Subcutaneous abdominal adipose tissue (tissue), 5 donors: ENCODE measurements at regions not wholly inside any gene's neighbourhood (a gene's known extent, or its start where the extent isn't known, plus 50 kb on each side); places are given as distances from the start of the nearest gene placed in this dataset.

Experiments used
- H3K27ac ChIP-seq: one replicate; pipeline ENCODE4 v1.7.0; 2013; ENCODE audit warnings: low read depth, mild to moderate bottlenecking, inconsistent platforms, low read length, moderate library complexity
- H3K27me3 ChIP-seq, 5 donors: one replicate each; pipeline ENCODE4 v1.7.0; 2013; ENCODE audit warnings: low read length in 5 of 5, inconsistent platforms in 1 of 5; ENCODE audit not compliant: control insufficient read depth in 5 of 5, insufficient read depth in 4 of 5
- H3K36me3 ChIP-seq, 5 donors: one replicate each; pipeline ENCODE4 v1.7.0; 2013; ENCODE audit warnings: low read length in 5 of 5; ENCODE audit not compliant: control insufficient read depth in 5 of 5, insufficient read depth in 5 of 5
- H3K4me1 ChIP-seq, 5 donors: one replicate each; pipeline ENCODE4 v1.7.0; 2013; ENCODE audit warnings: low read length in 5 of 5, mild to moderate bottlenecking in 3 of 5, moderate library complexity in 1 of 5; ENCODE audit not compliant: control insufficient read depth in 5 of 5, insufficient read depth in 5 of 5
- H3K4me3 ChIP-seq, 5 donors: one replicate each; pipeline ENCODE4 v1.7.0; 2013; ENCODE audit warnings: low read length in 5 of 5, low read depth in 1 of 5
- H3K9ac ChIP-seq, 5 donors: one replicate each; pipeline ENCODE4 v1.7.0; 2013; ENCODE audit warnings: low read length in 5 of 5, mild to moderate bottlenecking in 4 of 5, moderate library complexity in 3 of 5
- H3K9me3 ChIP-seq, 5 donors: one replicate each; pipeline ENCODE4 v1.7.0; 2013; ENCODE audit warnings: low read length in 5 of 5; ENCODE audit not compliant: control insufficient read depth in 5 of 5
- donor health status: healthy.
- donor health status: healthy.
- donor health status: healthy.
- donor health status: healthy.
- donor health status: healthy.

DNA sequence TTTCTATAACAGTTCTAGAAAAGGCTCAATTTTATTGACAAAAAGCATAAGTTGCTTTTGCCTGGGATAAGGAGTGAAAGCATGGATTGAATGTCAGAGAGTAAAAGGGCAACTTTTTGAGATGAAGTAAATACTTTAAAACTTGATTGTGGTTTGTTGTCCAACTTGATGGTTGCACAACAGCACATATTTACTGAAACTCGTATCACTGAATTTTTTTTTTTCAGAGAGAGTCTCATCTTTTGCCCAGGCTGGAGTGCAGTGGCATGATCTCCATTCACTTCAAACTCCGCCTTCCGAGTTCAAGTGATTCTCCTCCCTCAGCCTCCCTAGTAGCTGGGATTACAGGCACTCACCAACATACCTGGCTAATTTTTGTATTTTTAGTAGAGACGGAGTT, 856.8 kb downstream of the SH3BGRL start:
- Histone ChIP-seq H3K36me3 (no peaks in the 10 kb centered on the region), H3K9me3 (peaks cover 0 to 3% (median 0%) of the 10 kb centered on the region in 5 donors), H3K27ac (no peak overlapping the region), H3K4me3 (no peak overlapping the region), H3K27me3 (peaks cover 5 to 8% (median 7%) of the 10 kb centered on the region in 5 donors), H3K4me1 (no peaks in the 10 kb centered on the region), H3K9ac (no peak overlapping the region)

DNA sequence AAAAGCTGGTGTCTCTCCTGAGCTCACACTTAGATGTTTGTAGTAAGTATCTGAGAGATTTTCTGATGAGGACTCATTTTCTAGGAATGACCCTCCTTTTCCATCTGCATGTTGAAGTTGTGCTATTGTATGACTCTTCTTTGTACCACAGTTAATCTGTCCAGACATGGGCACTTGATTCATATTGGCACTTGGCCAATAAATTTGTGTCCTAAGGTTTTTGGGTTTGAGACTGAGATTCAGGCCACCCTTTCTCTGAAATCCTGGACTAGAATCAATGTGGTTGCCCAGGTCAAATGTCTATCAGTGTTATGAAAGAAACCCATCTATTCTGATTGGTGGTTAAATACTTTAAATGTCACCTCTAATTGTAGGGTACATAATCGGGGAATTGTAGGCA, 869.0 kb downstream of the SH3BGRL start:
- no peak overlapping the region for H3K9ac ChIP-seq
- H3K9me3 ChIP-seq = no peaks in the 10 kb centered on the region
- H3K27me3 ChIP-seq = peaks cover 0 to 3% (median 0%) of the 10 kb centered on the region in 5 donors
- no peaks in the 10 kb centered on the region for H3K4me1 ChIP-seq
- H3K36me3 ChIP-seq = no peaks in the 10 kb centered on the region
- H3K4me3 ChIP-seq = no peak overlapping the region
- no peak overlapping the region for H3K27ac ChIP-seq

DNA sequence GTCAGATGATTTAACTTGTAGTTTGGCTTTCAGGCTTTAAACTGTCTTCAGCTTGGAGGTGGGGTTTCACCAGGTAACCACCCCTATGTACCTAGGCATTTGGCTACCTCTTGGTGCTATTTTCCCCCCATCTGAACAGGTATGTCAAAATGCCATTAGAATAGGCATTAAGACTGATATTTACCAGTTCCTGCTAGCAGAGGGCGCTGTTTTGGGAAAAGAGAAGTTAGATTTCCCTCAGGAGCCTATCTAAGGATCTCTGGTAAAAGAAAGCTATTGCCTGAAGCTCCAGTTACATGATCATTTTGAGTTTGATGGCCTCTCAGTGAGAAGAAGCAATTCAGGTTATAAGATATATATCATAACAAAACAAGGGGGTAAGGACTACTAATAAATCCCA, 879.1 kb downstream of the SH3BGRL start:
- Histone ChIP-seq H3K9ac (no peak overlapping the region), H3K27ac (no peak overlapping the region), H3K36me3 (no peaks in the 10 kb centered on the region), H3K27me3 (peaks cover 0 to 6% (median 0%) of the 10 kb centered on the region in 5 donors), H3K4me1 (no peaks in the 10 kb centered on the region), H3K9me3 (peaks cover 2 to 16% (median 9%) of the 10 kb centered on the region in 5 donors), H3K4me3 (no peak overlapping the region)

DNA sequence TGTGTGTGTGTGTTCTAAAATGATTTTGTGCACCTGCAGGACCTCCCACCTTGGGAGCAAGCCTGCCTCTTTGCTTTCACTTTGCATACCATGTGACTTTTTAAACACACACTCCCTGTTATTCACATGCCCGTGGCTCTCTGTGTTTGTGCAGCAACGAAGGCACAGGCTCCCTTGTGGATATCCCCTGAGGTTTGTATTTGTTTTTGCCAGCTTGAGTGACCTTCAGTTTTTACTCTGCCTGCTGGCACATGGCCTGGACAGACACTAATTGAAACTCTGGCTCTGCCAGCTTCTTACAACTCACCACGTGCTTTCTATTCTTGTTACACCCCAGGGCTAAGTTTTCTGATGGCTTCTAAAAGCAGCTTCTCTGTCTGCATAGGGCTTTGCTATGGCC, 885.8 kb downstream of the SH3BGRL start:
- Histone ChIP-seq H3K9ac (no peak overlapping the region), H3K9me3 (peaks cover 2 to 23% (median 10%) of the 10 kb centered on the region in 5 donors), H3K4me3 (no peak overlapping the region), H3K27ac (no peak overlapping the region), H3K4me1 (peaks cover 0 to 6% (median 2%) of the 10 kb centered on the region in 5 donors), H3K36me3 (no peaks in the 10 kb centered on the region), H3K27me3 (no peaks in the 10 kb centered on the region)

DNA sequence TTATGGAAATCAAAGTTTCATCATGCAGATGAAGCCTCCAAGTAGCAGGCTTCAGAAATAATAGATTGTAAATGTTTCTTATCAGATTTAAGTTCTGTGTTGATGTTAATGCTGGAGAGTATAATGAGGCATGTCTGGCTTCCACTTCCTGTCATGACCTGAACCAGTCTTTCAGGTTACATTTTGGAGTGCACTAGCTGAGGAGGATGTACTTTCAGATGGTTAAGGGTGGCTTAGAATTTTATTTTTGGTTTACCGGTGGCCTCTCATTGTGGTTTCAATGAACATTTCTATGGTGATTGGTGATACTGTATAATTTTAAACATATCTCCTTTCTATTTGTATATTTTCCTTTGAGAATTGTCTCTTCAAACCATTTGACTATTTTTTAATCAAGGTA, 890.4 kb downstream of the SH3BGRL start:
- Histone ChIP-seq H3K27me3 (no peaks in the 10 kb centered on the region), H3K9ac (no peak overlapping the region), H3K36me3 (no peaks in the 10 kb centered on the region), H3K9me3 (no peaks in the 10 kb centered on the region), H3K4me1 (peaks cover 0 to 6% (median 2%) of the 10 kb centered on the region in 5 donors), H3K27ac (no peak overlapping the region), H3K4me3 (no peak overlapping the region)

DNA sequence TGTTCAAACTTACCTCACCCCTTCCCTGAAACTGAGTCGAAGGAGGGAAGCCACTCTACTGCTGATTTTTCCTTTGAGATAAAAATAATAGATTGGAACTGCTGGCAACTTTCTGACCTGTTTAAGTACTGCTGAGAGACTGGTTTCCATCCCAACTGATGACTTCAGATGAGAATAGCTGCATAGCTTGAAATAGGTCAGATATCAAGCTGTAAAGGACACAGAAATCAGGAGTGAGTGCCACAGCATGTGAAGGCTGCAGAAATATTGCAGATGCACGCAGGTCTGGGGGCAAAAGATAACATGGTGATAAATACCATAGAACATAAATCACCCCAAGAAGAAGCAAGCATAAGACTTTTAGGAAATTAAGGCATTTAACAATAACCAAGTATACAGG, 923.2 kb downstream of the SH3BGRL start:
- H3K9me3 ChIP-seq = no peaks in the 10 kb centered on the region
- no peaks in the 10 kb centered on the region for H3K36me3 ChIP-seq
- no peak overlapping the region for H3K27ac ChIP-seq
- peaks cover 0 to 2% (median 0%) of the 10 kb centered on the region in 5 donors for H3K27me3 ChIP-seq
- H3K9ac ChIP-seq = no peak overlapping the region
- H3K4me3 ChIP-seq = no peak overlapping the region
- no peaks in the 10 kb centered on the region for H3K4me1 ChIP-seq

DNA sequence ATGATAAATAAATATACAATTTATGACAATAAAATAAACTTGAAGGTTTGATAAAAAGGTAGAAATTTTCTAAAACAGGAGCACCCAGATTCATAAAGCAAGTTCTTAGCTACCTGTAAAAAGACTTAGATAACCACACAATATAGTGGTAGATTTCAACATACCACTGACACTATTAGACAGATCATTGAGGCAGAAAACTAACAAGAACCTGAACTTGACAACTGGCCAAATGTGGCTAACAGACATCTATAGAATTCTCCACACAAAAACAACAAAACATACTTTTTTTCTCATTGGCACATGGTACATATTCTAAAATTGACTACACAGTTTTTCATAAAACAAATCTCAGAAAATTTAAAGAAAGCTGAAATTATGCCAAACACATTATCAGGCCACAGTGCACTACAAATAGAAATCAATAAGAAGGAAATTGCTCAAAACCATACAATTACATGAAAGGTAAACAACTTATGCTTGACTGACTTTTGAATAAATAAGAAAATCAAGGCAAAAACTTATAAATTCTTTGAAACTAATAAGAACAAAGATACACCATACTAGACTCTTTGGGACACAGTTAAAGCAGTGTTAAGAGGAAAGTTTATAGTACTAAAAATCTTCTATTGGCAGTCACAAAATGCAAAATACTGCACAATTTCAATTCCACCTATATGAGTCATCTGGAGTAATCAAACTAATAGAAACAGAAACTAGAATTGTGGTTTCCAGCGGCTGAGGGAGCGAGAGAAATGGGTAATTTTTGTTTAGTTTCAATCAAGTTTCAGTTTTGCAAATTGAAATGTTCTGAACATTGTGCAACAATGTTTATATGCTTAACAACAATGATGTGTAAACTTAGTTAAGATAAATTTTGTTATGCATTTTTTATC, 925.6 kb downstream of the SH3BGRL start:
- no peaks in the 10 kb centered on the region for H3K4me1 ChIP-seq
- H3K9me3 ChIP-seq = no peaks in the 10 kb centered on the region
- H3K36me3 ChIP-seq = no peaks in the 10 kb centered on the region
- H3K27ac ChIP-seq = no peak overlapping the region
- H3K9ac ChIP-seq = no peak overlapping the region
- H3K4me3 ChIP-seq = no peak overlapping the region
- H3K27me3 ChIP-seq = peaks cover 0 to 2% (median 0%) of the 10 kb centered on the region in 5 donors

DNA sequence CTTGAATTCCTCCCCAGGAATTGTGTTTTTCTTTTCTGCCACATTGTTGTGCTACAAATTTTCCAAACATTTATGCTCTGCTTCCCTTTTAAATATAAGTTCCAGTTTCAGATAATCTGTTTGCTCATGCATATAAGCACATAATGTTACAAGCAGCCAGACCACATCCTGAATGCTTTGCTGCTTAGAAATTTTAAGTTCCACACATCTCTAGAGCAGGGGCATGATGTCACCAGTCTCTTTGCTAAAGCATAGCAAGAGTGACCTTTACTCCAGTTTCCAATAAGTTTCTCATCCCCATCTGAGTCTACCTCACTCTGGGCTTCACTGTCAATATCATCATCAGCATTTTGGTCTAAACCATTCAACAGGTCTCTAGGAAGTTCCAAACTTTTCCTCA, 932.5 kb downstream of the SH3BGRL start:
- Histone ChIP-seq H3K9me3 (peaks cover 0 to 11% (median 9%) of the 10 kb centered on the region in 5 donors), H3K27me3 (peaks cover 0 to 2% (median 0%) of the 10 kb centered on the region in 5 donors), H3K36me3 (no peaks in the 10 kb centered on the region), H3K27ac (no peak overlapping the region), H3K4me1 (no peaks in the 10 kb centered on the region), H3K4me3 (no peak overlapping the region), H3K9ac (no peak overlapping the region)

DNA sequence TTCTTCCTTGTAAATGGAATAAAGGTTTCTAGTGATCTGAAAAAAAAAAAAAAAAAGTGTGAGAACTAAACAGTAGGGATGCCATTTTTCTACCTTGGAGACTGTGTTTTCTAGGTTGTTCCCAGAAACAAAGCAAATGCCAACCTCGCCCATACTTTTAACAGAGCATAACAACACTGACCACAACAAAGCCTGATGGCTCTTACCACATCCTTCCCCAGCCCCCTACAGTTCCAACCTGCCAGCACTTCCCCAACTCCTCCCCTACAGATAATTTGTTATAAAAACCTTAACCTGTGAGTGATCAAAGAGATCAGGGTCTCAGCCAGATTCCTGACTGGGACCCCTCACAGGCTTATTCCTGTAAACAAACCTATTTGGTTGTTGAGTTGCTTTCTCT, 940.0 kb downstream of the SH3BGRL start:
- Histone ChIP-seq H3K27me3 (peaks cover 0 to 8% (median 3%) of the 10 kb centered on the region in 5 donors), H3K36me3 (no peaks in the 10 kb centered on the region), H3K9ac (no peak overlapping the region), H3K4me3 (no peak overlapping the region), H3K9me3 (no peaks in the 10 kb centered on the region), H3K4me1 (no peaks in the 10 kb centered on the region), H3K27ac (no peak overlapping the region)

DNA sequence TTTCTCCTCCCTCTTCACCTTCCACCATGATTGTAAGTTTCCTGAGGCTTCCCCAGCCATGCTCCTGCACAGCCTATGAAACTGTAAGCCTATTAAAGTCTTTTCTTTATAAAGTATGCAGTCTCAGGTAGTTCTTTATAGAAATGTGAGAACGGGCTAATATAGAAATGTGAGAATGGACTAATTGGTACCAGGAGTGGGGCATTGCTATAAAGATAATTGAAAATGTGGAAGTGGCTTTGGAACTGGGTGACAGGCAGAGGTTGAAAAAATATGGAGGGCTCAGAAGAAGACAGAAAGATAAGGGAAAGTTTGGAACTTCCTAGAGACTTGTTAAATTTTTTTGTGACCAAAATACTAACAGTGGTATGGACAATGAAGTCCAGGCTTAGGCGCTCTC, 959.3 kb downstream of the SH3BGRL start:
- no peak overlapping the region for H3K27ac ChIP-seq
- no peak overlapping the region for H3K4me3 ChIP-seq
- peaks cover 0 to 14% (median 6%) of the 10 kb centered on the region in 5 donors for H3K9me3 ChIP-seq
- H3K36me3 ChIP-seq = no peaks in the 10 kb centered on the region
- H3K9ac ChIP-seq = no peak overlapping the region
- no peaks in the 10 kb centered on the region for H3K4me1 ChIP-seq
- H3K27me3 ChIP-seq = peaks cover 0 to 12% (median 8%) of the 10 kb centered on the region in 5 donors
